AG04450 (cell line): ENCODE measurements at regions not wholly inside any gene's neighbourhood (a gene's known extent, or its start where the extent isn't known, plus 50 kb on each side); places are given as distances from the start of the nearest gene placed in this dataset.

Source experiments
- CTCF ChIA-PET: fragments of 300-600, 350-600 bp; formaldehyde crosslinking; extraction: SDS; loops from one replicate; lab custom pipeline; 2022; ENCODE audit warnings: antibody characterized with exemption, inconsistent platforms; lab: Charles Lee
- POLR2A ChIA-PET: fragments of 350-600 bp; formaldehyde crosslinking; extraction: SDS; loops from one replicate; lab custom pipeline; 2021; ENCODE audit warnings: antibody characterized with exemption, inconsistent platforms; lab: Yijun Ruan, JAX
- DNase-seq: peaks from one replicate; pipeline ENCODE4 v3.0.0-alpha.2; 2011; ENCODE audit warnings: low read depth, low spot score
- H3K27ac ChIP-seq: one replicate; pipeline ENCODE4 v1.5.1; 2012; ENCODE audit warnings: low read depth, low read length, control low read depth
- H3K27me3 ChIP-seq: one replicate; pipeline ENCODE4 v1.6.0; 2012; ENCODE audit warnings: low read length; ENCODE audit not compliant: control insufficient read depth, insufficient read depth
- H3K4me3 ChIP-seq: 2 replicates; pipeline ENCODE4 v1.5.1; 2011; ENCODE audit warnings: mild to moderate bottlenecking, low read depth, low read length, control low read depth
- H3K9me3 ChIP-seq: 2 replicates; pipeline ENCODE4 v1.5.1; 2012; ENCODE audit warnings: low read length; ENCODE audit not compliant: control insufficient read depth, insufficient read depth
- CTCF ChIP-seq: IDR thresholded peaks from 2 replicates; pipeline ENCODE4 v1.5.1; 2011; ENCODE audit warnings: low read depth, low read length, control low read depth, inconsistent platforms

- no peaks in the 10 kb centered on the region for H3K9me3 ChIP-seq
- TF ChIP-seq CTCF: no peak
- H3K4me3 ChIP-seq: no peak overlapping the region
- POLR2A ChIA-PET: no interaction called here
- no peak overlapping the region for H3K27ac ChIP-seq
- CTCF ChIA-PET: no interaction called here
- no peak for DNase-seq
- peaks cover 2% of the 10 kb centered on the region for H3K27me3 ChIP-seq
Observed at GRCh38 chr3:187822402-187822801, 77.1 kb upstream of the BCL6 start.

- Histone ChIP-seq H3K27me3 (peaks cover 2% of the 10 kb centered on the region), H3K4me3 (no peak overlapping the region), H3K9me3 (no peaks in the 10 kb centered on the region), H3K27ac (no peak overlapping the region)
- DNase-seq: no peak
- CTCF ChIA-PET: no interaction called here
- no peak for TF ChIP-seq CTCF
- POLR2A ChIA-PET: no interaction called here
Observed at GRCh38 chr3:187823746-187824145, 78.5 kb upstream of the BCL6 start.

GRCh38 chr3:187827723-187828122 lies 82.5 kb upstream of the BCL6 start:
- Histone ChIP-seq H3K27ac (no peak overlapping the region), H3K27me3 (peaks cover 9% of the 10 kb centered on the region), H3K4me3 (no peak overlapping the region), H3K9me3 (no peaks in the 10 kb centered on the region)
- POLR2A ChIA-PET: no interaction called here
- CTCF ChIA-PET: no interaction called here
- DNase-seq: no peak
- TF ChIP-seq CTCF: no peak

- Histone ChIP-seq H3K27ac (no peak overlapping the region), H3K9me3 (no peaks in the 10 kb centered on the region), H3K27me3 (peaks cover 8% of the 10 kb centered on the region), H3K4me3 (no peak overlapping the region)
- DNase-seq: no peak
- POLR2A ChIA-PET: no interaction called here
- CTCF ChIA-PET: no interaction called here
- TF ChIP-seq CTCF: no peak
Observed at GRCh38 chr3:187828579-187829452, 83.5 kb upstream of the BCL6 start.

- TF ChIP-seq CTCF: no peak
- Histone ChIP-seq H3K27me3 (peaks cover 8% of the 10 kb centered on the region), H3K9me3 (no peaks in the 10 kb centered on the region; the same call in 1 of the 2 replicates), H3K4me3 (no peak overlapping the region), H3K27ac (no peak overlapping the region)
- no peak for DNase-seq
- CTCF ChIA-PET: no interaction called here
- POLR2A ChIA-PET: no interaction called here
Observed at GRCh38 chr3:187830181-187830580, 84.9 kb upstream of the BCL6 start.
